Fibroblast of peridontal ligament (primary cell): ENCODE measurements at regions not wholly inside any gene's neighbourhood (a gene's known extent, or its start where the extent isn't known, plus 50 kb on each side); places are given as distances from the start of the nearest gene placed in this dataset.
A peak's percentile ranks its signal among the peaks of the same experiment; 100 is the strongest.

Experiments
- DNase-seq: peaks from one replicate; pipeline ENCODE4 v3.0.0-alpha.2; 2010; ENCODE audit errors: extremely low read depth

DNA sequence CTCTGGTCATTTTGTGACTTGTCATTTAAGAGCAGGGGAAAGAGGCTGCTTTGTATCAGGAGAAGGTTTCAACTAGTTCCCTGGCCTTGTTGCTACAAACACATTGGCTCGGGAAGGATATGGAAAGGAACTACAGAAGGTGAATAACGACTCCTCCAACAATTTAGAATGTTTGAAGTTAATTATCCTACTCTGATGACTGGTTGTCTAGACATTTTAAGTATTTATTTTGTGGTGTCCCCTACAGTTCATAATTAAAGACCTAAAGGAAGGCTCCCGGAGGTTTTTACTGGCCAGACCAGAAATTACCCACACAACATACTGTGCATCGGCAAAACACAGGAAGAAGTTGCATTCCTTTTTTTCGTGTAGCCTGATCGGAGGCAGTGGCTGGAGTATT is 515.8 kb upstream of the SALL1 start:
- DNase-seq, result no peak

DNA sequence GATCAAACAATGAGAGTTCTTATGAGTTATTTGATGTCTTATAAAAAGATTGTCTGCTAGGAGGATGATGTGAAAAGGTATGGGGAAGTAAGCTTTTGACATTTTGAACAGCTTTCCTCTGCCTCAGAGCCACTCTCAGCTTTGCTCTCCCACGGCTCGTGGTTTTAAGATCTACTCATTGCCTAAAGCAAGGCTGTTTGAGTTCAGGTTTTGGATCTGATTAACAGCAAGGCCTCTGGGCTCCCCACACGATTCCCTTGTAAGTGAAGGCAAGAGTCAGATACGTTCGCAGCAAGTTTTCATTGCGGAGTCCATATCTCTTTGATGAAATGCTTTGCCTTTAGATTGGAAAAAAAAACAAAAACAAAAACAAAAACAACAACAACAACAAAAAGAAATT is 515.0 kb upstream of the SALL1 start:
- no peak for DNase-seq

DNA sequence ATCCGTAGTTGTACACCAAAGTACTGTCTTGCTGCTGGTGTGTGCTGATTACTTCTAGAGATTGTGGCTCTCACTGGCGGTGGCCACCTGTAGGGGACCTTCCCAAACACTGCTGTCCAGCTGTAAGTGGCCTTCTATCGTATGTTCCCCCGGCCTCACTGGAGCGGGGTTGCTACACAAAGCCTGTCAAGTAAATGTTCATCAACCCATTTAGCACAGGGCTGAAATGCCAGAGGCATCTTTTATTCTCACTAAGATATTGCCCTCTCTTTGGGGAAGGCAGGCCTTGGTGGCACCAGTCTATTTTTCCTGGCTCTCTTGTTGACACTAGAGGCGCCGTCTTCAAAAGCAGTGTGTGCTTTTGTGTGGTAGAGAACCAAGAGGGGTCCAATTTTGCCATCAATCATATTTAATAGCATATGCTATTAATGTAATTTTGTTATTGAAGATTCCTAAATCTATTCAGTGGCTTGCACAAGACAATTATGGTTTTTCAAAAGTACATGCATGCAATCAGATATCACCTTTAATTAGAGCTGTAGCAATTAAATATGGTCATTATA is 514.4 kb upstream of the SALL1 start:
- DNase-seq, result no peak

DNA sequence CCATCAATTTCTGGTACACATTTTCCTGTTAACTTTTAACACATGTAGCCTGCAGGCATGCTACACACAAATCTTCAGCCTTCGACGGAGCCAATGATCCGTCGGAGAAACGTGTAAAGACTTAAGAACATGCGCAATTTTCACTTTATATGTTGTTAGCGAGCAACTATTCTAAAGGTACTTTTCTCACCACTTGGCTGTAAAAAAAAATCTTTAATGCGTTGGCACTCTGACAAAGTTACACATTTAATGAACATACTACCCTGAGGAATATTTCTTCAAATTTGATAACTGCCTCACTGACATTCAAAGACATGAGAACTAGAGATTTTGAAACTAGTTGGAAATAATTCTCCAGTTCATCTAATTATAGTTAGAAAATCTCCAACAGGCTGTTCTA is 507.5 kb upstream of the SALL1 start:
- no peak for DNase-seq

DNA sequence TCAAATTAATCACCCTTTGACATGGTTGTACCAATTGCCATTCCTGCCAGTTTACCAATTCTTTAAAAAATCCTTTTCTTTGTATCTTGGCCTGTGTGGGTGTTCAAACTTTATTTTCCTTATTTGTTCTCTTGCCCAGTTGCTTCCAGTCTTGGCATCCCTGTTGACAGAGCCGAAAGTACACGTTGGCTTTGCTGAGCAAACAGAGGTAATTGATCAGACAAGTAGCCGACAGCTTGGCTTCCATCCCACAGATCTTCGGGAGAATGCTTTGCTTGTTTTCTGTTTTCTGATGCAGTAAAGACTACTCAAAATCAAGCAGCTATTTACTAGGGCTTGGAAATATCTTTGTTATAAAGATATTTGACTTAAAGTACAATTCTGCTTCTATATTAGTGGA is 506.8 kb upstream of the SALL1 start:
- DNase-seq, result no peak

DNA sequence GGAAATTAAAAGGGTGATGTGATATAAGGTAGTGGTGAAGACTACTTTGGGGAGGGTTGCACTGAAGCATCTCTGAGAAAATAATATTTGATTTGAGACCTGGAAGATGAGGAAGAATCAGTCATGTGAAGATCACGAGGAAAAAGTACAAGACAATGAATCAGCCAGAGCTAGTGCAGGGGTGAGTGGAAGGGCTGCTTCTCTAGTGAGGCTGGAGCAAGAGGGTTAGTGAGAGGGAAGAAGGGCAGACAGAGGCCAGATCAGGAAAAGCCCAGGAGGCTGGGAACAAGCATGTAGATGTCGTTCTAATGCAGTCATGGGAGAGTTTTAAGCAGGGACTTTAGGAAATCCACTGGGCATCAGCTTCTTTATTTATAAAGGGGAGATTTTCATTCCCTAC is 504.2 kb upstream of the SALL1 start:
- no peak for DNase-seq

DNA sequence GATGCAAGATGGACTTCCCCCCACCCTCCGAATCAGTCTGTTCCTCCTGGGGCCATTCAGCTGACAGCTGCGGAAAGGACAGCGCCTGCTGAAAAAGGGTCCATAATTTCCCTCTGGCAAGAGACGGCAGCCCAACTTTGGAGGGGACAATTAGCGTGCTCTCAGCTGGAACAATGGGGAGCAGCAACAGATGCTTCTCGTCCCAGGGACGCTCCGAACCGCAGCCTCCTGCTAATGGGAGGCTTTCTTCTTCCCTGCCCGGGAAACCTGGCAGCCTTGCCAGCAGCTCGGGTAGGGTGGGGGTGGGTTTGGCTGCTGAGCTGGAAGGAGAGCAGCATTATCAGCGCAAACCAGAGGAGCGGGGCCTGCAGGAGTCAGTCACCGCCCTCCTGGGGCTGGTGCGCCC is 500.0 kb upstream of the SALL1 start:
- no peak for DNase-seq

DNA sequence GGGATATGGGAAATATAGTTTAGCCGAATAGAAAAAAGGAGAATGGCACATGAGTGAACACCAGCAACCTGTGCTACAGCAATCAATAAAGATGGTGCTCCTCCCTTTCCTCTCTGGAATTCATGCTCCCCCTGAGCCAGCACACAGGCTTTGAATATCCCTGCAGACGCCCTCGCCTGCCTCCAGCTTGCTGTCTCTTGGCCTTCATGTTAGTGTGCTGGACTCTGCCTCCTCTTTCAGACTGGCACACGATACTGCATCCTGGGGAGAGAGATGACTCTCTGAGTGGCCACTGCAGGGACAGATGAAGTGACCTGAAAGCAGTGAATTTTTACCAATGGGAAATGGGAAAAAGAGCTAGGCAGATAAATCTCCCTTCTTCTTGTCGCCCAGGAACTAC is 498.6 kb upstream of the SALL1 start:
- no peak for DNase-seq

DNA sequence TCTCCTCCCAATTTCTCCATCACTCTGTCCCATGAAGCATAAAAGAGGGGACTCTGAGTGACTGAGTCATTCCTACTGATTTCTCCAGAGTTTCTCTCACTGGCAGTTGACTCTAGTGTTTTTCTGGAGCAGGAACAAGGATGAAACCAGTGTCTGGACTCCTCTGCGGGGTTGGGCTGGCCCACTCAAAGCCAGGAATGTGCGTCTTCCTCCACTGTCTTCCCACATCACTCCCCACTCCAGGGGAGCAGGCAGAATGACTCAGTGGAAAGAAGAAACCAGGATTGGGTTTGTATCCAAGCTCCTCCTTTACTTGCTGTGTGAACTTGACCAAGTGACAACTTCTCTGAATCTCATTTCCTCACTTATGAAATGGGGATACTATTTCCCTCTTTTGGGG is 497.5 kb upstream of the SALL1 start:
- no peak for DNase-seq

DNA sequence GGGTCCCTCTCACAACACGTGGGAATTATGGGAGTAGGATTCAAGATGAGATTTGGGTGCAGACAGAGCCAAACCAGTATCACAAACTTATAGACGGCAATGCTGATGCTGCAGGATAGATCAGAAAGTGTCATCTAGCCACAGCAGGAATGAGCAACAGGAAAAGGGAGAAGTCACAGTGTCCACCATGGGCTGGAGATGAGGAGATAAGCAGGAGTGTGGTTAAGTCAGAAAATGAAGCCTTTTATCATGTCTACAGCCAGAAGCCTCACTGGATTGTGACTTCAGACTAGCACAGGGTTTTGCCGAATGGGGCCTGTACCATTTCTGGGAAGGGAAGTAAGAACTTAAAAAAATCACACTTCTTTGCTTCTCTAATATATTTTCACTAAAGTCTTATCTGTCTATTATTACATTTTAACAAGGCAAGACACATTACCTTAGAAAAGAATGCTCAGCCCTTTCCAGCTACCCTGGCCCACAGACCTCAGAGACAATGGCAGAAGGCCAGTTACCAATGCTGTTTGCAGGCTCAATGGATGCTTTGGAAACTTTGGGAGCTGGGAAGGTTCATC is 490.2 kb upstream of the SALL1 start:
- DNase-seq, result no peak

DNA sequence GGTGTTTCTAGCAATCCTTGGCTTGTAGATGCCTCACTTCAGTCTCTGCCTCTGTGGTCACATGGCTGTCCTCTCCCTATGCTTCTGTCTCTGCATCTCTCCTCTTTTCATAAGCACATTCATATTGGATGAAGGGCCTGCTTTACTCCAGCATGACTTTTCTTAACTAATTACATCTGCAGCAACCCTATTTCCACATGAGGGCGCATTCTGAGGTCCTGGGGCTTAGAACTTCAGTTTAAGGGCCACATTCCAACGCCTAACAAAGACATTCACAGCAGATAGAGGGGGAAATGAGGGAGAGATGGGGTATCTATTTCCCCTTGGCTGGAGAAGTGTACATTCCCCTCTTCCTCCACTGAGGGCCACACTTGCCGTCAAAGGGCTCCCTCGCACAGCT is 489.1 kb upstream of the SALL1 start:
- no peak for DNase-seq

DNA sequence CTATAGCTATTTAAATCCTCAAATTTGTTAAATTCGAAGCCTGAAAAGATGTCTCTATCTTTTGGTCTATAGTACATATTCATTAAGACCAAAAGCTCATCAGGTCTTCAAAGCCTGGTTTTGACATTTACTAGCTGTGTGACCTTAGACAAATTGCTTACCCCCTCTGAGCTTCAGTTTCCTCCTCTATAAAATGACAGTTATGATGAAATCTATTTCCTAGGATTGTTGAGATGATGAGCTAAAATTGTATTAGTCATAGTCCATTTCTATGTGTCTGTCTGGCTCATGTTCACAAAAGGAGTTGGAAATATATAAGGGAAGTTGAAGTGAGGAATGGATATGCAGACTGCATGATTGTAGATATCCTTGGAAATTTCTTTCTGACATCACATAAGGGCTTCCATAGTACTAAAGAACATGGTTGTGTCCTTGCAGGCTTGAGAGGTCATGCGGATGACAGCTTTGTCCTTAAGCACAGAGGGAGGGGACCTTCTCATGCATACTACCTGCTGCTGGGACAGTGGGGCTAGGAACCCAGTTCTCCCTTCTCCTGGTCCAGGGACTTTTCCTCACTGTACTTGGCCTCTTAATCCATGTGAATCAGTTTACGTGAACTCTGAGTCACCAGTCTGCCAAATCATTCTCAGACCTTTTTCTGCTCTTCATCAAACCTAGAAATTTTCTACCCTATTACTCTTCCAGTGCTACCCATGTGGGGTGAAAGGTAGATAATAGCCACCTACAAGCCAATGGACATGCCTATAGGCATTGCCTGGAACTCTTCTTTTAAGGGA is 487.5 kb upstream of the SALL1 start:
- DNase-seq, result peak; percentile 1

DNA sequence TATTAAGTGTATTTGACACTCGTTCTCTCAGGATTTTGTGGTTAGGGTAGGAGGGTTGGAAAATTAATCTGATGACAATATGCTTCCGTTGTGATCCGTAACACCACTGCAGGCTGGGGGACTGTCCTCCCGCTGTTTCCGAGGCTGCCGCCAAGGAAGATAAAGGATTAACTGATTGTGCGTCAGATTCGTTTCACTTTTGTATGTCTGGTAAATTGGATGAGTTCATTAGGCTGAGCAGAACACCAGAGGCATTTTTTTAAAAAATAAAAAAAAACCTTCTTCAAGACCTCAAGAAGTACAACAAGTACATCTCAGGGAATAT is 486.7 kb upstream of the SALL1 start:
- no peak for DNase-seq

DNA sequence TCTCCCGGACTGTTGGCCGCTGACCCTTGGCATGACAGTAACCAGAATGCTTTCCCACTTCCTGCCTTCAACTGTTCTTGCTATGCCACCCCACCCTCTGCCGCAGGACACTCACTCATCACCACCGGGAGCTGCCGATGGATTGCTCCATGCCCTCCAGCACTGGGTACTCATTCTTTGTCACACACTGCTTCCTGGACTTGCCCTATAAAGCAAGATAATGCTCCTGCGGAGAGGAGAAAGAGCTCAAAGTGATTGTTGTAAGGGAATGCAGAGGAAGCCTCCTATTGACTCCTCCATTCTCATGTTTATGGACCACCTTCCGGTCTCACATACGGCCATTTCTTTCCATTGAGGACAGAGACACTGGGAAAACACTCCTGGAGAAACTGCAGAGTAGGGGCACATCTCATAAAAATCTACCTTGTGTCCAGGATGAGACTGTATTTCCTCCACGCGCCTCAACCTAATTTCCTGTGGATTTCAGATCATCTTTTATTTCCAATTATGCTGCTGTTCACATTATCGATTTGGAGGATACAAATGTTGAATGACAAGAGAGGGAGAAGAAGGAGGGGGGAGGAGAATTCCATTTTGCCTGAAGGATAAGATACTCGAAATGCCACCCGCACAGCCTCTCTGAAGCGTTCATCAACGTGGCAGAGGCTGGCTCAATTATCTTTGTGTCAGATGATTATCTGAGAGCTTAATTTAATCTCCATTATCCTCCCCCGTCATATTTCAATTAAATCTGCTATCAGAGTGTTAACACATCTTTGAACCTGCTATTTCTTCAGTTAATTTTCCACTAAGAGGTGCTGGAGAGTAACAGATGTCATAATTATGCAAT is 486.1 kb upstream of the SALL1 start:
- DNase-seq, result no peak

DNA sequence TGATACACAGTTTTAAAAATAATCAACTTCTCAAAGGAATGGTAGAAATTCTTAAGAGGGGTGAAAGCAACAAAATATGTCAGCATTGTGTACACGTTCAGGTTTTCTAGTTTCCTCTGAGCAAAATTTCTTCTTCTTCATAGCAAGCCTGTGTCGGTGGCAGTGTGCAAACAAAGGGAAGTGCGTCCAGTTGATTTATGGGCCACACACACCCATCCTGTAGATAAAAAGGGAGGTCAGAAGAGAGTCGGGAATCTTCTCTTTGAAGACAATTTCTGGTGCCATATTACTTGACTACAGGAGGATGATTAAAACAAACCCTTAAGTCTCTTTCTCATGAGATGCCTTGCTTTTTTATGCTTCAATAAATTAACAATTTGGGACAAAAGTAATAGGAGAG is 484.1 kb upstream of the SALL1 start:
- no peak for DNase-seq

DNA sequence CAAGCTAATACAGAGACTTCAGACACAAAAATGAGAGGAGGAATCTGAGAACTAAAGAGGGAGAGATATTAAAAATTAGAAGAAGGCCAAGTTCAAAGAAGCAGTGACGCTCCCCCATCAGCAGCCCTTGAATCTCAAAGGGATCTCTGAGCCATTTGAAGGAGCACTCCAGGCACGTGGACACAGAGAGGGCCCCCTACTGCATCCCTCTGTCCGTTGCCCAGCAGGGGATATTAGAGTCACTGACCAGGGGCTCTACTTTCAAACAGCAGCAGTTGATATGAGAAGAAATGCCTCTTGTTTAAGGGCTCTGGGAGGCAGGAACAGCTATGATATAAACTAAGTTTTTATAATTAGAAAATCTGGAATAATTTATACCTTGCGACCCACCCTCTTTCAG is 479.0 kb upstream of the SALL1 start:
- DNase-seq, result no peak

DNA sequence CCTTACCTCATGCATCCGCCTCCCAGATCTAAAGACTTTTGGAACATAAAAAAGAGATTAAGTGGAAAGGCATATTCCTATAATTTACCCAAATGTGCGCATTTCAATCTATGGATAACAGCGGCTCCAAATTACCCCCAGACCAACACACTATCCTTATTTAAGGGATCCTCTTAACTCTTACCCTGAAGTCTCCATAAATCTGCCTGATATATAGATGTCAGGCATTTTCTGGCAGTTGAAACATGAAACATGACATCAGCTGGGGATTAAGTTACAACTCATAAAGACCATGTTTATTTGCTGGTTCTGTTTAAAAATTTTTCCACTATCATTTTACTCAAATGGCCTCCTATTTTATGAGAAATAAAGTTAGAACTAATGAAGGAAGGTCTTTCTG is 478.5 kb upstream of the SALL1 start:
- DNase-seq, result no peak

DNA sequence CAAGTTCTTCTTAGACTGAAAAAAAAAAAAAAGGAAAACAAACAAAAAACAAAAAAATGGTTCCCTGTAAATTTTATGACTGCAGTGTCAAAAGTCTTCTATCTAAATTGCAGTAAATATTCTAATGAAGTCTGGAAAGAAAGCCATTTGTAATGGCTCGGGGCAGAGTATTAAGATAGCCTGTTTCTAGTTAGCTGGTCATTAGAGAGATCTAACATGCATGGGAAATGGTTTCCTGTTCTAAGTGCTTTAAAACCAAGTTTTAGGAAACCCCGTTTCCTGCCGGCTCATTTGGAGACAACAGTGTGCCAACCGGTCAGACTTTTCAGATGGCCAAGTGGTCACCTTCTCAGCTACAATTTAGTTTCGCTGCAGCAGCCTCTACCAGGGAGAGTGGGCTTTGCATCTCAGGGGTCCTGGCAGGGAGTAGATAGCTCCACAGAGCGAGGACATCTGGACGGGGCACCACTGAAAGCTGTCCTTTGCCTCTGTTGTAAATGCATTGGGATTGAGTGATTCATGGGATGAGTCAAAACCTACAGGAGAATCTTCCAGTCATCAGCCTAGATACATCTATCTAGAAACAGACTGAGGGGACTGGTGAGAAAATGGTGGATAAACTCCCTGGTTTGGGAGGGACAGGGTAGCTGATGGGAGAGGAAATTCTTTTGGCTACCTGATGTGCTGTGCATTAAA is 473.2 kb upstream of the SALL1 start:
- no peak for DNase-seq

DNA sequence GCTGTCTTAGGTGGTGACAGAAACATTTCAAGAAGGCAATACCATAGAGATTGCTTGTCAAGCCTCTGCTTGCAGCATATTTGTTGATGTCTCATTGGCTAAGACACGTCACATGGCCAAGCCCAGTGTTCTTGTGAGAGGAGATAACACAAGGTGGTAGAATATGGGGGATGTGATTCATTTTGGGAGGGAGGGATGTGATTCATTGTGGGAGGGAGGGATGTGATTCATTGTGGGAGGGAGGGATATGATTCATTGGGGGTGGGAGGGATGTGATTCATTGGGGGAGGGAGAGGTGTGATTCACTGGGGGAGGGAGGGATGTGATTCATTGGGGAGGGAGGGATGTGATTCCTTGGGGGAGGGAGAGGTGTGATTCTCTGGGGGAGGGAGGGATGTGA is 470.5 kb upstream of the SALL1 start:
- no peak for DNase-seq

DNA sequence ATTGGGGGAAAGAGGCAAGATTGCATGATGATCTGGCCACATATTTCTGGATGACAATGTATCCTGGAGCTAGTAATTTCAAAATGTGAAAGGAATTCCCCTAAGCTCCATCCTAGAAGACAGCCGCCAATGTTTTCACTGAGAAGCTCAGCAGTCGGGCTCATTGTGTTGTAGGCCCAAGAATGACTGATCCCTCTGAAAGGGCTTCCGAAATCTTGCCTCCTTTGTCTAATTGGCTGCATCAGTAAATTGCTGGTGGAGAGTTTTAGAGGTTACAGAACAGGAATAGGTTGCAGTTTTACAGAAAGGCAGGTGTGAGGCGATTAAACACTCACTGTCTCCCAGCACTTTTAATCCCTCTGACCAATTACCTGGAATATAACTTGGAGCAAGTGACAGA is 464.1 kb upstream of the SALL1 start:
- DNase-seq, result no peak

DNA sequence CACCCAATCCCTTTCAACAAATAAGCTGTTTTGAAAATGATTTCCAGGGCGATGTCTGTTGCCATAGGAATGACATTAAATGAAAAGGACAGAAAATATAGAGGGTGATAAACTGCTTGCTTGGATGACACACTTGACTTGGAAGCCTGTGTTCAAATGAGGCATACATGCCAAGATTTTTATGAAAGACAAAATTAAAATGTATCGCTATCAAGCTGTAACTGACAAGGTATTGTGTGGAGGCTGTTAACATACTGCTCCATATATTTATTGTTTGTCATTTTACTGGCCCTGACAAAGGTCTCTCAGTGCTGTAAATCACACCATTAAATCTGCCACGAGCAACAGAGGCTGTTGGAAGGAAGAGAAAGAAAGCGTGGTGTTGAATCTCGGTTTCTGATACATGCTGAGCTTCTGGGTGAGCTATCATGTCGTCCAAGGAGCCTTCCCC is 456.2 kb upstream of the SALL1 start:
- no peak for DNase-seq

DNA sequence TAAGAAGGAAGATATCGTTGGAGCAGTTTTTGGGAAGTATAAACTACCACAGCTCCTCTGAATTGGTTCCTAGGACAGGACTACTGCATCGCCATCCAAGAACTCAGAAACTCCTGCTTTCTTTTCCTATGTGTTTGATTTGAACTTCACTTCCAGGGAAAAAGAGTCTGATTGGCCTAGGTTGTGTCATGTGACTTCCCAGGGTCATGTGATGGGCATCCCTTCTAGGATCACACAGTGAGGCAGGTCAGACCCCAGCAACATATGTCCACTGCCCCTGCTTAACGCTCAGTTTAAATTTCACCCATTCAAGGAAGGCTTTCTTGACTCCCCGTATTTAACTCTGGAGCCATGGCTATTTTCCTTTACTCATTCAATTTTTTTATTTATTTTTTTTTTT is 445.2 kb upstream of the SALL1 start:
- DNase-seq, result no peak
